GM12878 (cell line): ENCODE measurements at regions not wholly inside any gene's neighbourhood (a gene's known extent, or its start where the extent isn't known, plus 50 kb on each side); places are given as distances from the start of the nearest gene placed in this dataset.

Experiments
- ATAC-seq: fragments of 200-7000 bp; cut with Tn5 transposase; 3 replicates; pipeline ENCODE4 v1.9.1; 2020; ENCODE audit warnings: mild to moderate bottlenecking, moderate library complexity
- BruUV-seq: library from RNA; stranded (reverse); fragments of 400-500 nt; replicated peaks from 2 replicates; lab custom pipeline; 2021; lab: Mats Ljungman, UMichigan
- CTCF ChIA-PET: fragments of 300-600 bp; sonication (Branson Sonifier 250); formaldehyde crosslinking; extraction: SDS; loops from one replicate; lab custom pipeline; 2021; ENCODE audit warnings: inconsistent platforms; lab: Yijun Ruan, JAX
- POLR2A ChIA-PET: fragments of 350-600 bp; formaldehyde crosslinking; extraction: SDS; loops from one replicate; lab custom pipeline; 2021; ENCODE audit warnings: inconsistent platforms; lab: Charles Lee
- RAD21 ChIA-PET: fragments of 300-600 bp; sonication (Branson Sonifier 250); formaldehyde crosslinking; loops from one replicate; lab custom pipeline; 2023; ENCODE audit warnings: antibody characterized with exemption; ENCODE audit not compliant: unreplicated experiment; lab: Charles Lee
- SMC1A ChIA-PET: fragments of 300-600 bp; sonication (Branson Sonifier 250); formaldehyde crosslinking; loops from one replicate; lab custom pipeline; 2023; ENCODE audit not compliant: unreplicated experiment, uncharacterized antibody; lab: Charles Lee
- DNase-seq: peaks from one replicate; pipeline ENCODE4 v3.0.0-alpha.2; 2011; ENCODE audit warnings: low read depth, low spot score
- FAIRE-seq: peaks from 3 replicates; lab custom pipeline; 2011; peaks lifted over from hg19 to GRCh38; lab: Jason Lieb, UNC
- H2AFZ ChIP-seq: 2 replicates; pipeline ENCODE4 v1.6.0; 2011; ENCODE audit warnings: low read depth, low read length, control low read depth; ENCODE audit not compliant: control insufficient read depth
- H3K27ac ChIP-seq: 2 replicates; pipeline ENCODE4 v1.5.1; 2011; ENCODE audit warnings: control low read depth; ENCODE audit not compliant: control insufficient read depth, insufficient read depth
- H3K27me3 ChIP-seq, 2 experiments: replicated peaks in 1 of 2; 2 replicates each; pipeline versions ENCODE4 v1.6.0 to v1.6.1; 2011; ENCODE audit warnings: low read length in 1 of 2; ENCODE audit not compliant: control insufficient read depth in 2 of 2, insufficient read depth in 2 of 2
- H3K36me3 ChIP-seq, 2 experiments: 2 replicates each; pipeline ENCODE4 v1.5.1; 2011; ENCODE audit warnings: low read length in 1 of 2; ENCODE audit not compliant: control insufficient read depth in 2 of 2, insufficient read depth in 2 of 2
- H3K4me1 ChIP-seq: 2 replicates; pipeline ENCODE4 v1.6.1; 2011; ENCODE audit warnings: mild to moderate bottlenecking, low read length, moderate library complexity, mixed read lengths; ENCODE audit not compliant: control insufficient read depth, insufficient read depth
- H3K4me2 ChIP-seq: 2 replicates; pipeline ENCODE4 v1.6.0; 2011; ENCODE audit warnings: control low read depth; ENCODE audit not compliant: control insufficient read depth, insufficient read depth
- H3K4me3 ChIP-seq: fragments of 200-600 bp; sonication (generic); 2 replicates; pipeline ENCODE4 v1.5.1; 2016
- H3K79me2 ChIP-seq: 2 replicates; pipeline ENCODE4 v1.6.0; 2011; ENCODE audit warnings: low read length; ENCODE audit not compliant: control insufficient read depth, insufficient read depth
- H3K9ac ChIP-seq: 2 replicates; pipeline ENCODE4 v1.8.0; 2011; ENCODE audit warnings: low read length, control low read depth, mixed read lengths; ENCODE audit not compliant: control insufficient read depth, insufficient read depth
- H3K9me3 ChIP-seq: replicated peaks from 3 replicates; pipeline ENCODE4 v1.5.1; 2011; ENCODE audit warnings: mild to moderate bottlenecking, low read length; ENCODE audit not compliant: control insufficient read depth, insufficient read depth
- H4K20me1 ChIP-seq: 2 replicates; pipeline ENCODE4 v1.6.0; 2011; ENCODE audit not compliant: control insufficient read depth, insufficient read depth
- NBN ChIP-seq: fragments of 450-650 bp; IDR thresholded peaks from 2 replicates; pipeline ENCODE4 v1.6.1; 2016
- NR2C1 ChIP-seq: fragments of 450-650 bp; IDR thresholded peaks from 2 replicates; pipeline ENCODE4 v1.6.1; 2017; ENCODE audit warnings: antibody characterized with exemption, mild to moderate bottlenecking, moderate library complexity
- SIN3A ChIP-seq: IDR thresholded peaks from 2 replicates; pipeline ENCODE4 v1.6.1; 2012; ENCODE audit warnings: low read depth, low read length, improper control_type of control experiment
- SUPT20H ChIP-seq: IDR thresholded peaks from 2 replicates; pipeline ENCODE4 v1.6.1; 2011; ENCODE audit warnings: low read depth, mild to moderate bottlenecking, low read length, moderate library complexity, borderline replicate concordance; ENCODE audit not compliant: control insufficient read depth
- WRNIP1 ChIP-seq: IDR thresholded peaks from 2 replicates; pipeline ENCODE4 v1.6.1; 2011; ENCODE audit warnings: low read depth, low read length, improper control_type of control experiment, borderline replicate concordance
- ZZZ3 ChIP-seq: IDR thresholded peaks from 2 replicates; pipeline ENCODE4 v1.6.1; 2011; ENCODE audit warnings: low read depth; ENCODE audit not compliant: control insufficient read depth, insufficient read length
- WGBS: methylation state at CpG from one replicate; pipeline ENCODE4 v1.1.6; 2016; ENCODE audit warnings: low lambda C conversion rate; ENCODE audit not compliant: insufficient replicate concordance, insufficient coverage; ENCODE audit errors: missing lambda C conversion rate; 5-methylcytosine and 5-hydroxymethylcytosine counted together
- in situ Hi-C: fragments of 300-500 bp; cut with MboI; formaldehyde crosslinking; loops from 9 replicates; pipeline ENCODE4 v1.14.3; 2018; ENCODE audit warnings: mixed read lengths
- intact Hi-C: fragments of 100-400 bp; cut with micrococcal nuclease; formaldehyde crosslinking; loops from one replicate; pipeline ENCODE4 v1.14.2; 2022; ENCODE audit not compliant: unreplicated experiment
- TF ChIP-seq, protein P1 (sequence below): IDR thresholded peaks from 2 replicates; pipeline ENCODE4 v1.6.1; 2012; ENCODE audit warnings: improper control_type of control experiment, low read depth, low read length; ENCODE audit not compliant: insufficient replicate concordance

GRCh38 chr2:153221506-153221905 lies 257.1 kb downstream of the RPRM start (continued):
- TF ChIP-seq, protein P1, sequence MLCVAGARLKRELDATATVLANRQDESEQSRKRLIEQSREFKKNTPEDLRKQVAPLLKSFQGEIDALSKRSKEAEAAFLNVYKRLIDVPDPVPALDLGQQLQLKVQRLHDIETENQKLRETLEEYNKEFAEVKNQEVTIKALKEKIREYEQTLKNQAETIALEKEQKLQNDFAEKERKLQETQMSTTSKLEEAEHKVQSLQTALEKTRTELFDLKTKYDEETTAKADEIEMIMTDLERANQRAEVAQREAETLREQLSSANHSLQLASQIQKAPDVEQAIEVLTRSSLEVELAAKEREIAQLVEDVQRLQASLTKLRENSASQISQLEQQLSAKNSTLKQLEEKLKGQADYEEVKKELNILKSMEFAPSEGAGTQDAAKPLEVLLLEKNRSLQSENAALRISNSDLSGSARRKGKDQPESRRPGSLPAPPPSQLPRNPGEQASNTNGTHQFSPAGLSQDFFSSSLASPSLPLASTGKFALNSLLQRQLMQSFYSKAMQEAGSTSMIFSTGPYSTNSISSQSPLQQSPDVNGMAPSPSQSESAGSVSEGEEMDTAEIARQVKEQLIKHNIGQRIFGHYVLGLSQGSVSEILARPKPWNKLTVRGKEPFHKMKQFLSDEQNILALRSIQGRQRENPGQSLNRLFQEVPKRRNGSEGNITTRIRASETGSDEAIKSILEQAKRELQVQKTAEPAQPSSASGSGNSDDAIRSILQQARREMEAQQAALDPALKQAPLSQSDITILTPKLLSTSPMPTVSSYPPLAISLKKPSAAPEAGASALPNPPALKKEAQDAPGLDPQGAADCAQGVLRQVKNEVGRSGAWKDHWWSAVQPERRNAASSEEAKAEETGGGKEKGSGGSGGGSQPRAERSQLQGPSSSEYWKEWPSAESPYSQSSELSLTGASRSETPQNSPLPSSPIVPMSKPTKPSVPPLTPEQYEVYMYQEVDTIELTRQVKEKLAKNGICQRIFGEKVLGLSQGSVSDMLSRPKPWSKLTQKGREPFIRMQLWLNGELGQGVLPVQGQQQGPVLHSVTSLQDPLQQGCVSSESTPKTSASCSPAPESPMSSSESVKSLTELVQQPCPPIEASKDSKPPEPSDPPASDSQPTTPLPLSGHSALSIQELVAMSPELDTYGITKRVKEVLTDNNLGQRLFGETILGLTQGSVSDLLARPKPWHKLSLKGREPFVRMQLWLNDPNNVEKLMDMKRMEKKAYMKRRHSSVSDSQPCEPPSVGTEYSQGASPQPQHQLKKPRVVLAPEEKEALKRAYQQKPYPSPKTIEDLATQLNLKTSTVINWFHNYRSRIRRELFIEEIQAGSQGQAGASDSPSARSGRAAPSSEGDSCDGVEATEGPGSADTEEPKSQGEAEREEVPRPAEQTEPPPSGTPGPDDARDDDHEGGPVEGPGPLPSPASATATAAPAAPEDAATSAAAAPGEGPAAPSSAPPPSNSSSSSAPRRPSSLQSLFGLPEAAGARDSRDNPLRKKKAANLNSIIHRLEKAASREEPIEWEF, result no peak
- TF ChIP-seq ZZZ3, result no peak

DNA sequence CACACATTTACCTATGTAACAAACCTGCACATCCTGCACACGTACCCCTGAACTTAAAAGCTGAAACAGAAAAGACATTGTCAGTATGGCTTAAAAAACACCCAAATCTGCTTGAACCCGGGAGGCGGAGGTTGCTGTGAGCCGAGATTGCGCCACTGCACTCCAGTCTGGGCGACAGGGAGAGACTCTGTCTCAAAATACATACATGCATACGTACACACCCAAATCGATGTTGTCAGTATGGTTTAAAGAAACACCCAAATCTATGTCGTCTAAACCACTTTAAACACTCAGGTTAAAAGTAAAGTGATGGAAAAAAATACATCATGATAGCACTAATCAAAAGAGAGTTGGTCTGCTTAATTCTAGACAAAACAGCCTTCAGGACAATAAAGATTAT lies 257.5 kb downstream of the RPRM start:
- POLR2A ChIA-PET, result no interaction called here
- WGBS, result 51% methylated on average over 9 of the region's 9 CpGs
- Histone ChIP-seq H3K9ac (no peak overlapping the region), H3K27ac (no peak overlapping the region), H4K20me1 (no peaks in the 10 kb centered on the region), H3K4me1 (no peaks in the 10 kb centered on the region), H3K36me3 (no peaks in the 10 kb centered on the region), H3K9me3 (no peaks in the 10 kb centered on the region), H2AFZ (no peak overlapping the region), H3K79me2 (no peaks in the 10 kb centered on the region), H3K4me3 (no peak overlapping the region), H3K4me2 (no peak overlapping the region), H3K27me3 (no peaks in the 10 kb centered on the region)
- RAD21 ChIA-PET, result no interaction called here
- in situ Hi-C loops (no loop called here), intact Hi-C loops (no loop called here)
- SMC1A ChIA-PET, result no interaction called here
- ATAC-seq (no peak), FAIRE-seq (no peak), DNase-seq (no peak)
- no TSS peak for BruUV-seq
- TF ChIP-seq NR2C1 (no peak), NBN (no peak), WRNIP1 (no peak), SUPT20H (no peak), SIN3A (no peak)
- CTCF ChIA-PET, result interaction anchor here (1.5 kb wide), 1 partner anchor 11 kb away, joined by 4 read pairs; no protein-coding TSS in a partner anchor
